Astrocyte (in vitro differentiated cells and primary cell): ENCODE measurements at regions not wholly inside any gene's neighbourhood (a gene's known extent, or its start where the extent isn't known, plus 50 kb on each side); places are given as distances from the start of the nearest gene placed in this dataset.

ENCODE experiments used
- EZH2 ChIP-seq: IDR thresholded peaks from 2 replicates; pipeline ENCODE4 v1.6.1; 2012; ENCODE audit warnings: mild to moderate bottlenecking, low read length, inconsistent platforms; ENCODE audit not compliant: insufficient read depth
- TF ChIP-seq, protein P1 (sequence below): IDR thresholded peaks from 2 replicates; pipeline ENCODE4 v1.5.1; 2011; ENCODE audit warnings: low read depth, mild to moderate bottlenecking, inconsistent platforms, low read length, moderate library complexity; ENCODE audit not compliant: insufficient read depth

DNA sequence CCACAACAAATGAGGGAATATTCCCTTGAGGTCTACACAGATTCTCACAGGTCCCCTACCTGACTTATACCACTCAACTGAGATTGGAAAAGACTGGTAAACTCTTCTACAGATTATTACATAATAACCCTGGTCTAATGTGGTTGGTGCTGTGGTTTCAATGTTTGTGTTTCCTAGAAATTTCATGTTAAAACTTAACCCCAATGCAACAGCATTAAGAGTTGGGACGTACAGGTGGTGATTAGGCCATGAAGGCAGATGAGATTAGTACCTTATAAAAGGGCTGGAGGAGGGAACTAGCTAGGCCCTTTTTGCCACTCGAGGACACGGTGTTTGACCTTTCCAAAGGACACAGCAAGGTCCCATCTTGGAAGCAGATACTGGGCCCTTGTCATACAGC lies 84.3 kb upstream of the TAPT1 start:
- no peak for TF ChIP-seq EZH2
- TF ChIP-seq, protein P1, sequence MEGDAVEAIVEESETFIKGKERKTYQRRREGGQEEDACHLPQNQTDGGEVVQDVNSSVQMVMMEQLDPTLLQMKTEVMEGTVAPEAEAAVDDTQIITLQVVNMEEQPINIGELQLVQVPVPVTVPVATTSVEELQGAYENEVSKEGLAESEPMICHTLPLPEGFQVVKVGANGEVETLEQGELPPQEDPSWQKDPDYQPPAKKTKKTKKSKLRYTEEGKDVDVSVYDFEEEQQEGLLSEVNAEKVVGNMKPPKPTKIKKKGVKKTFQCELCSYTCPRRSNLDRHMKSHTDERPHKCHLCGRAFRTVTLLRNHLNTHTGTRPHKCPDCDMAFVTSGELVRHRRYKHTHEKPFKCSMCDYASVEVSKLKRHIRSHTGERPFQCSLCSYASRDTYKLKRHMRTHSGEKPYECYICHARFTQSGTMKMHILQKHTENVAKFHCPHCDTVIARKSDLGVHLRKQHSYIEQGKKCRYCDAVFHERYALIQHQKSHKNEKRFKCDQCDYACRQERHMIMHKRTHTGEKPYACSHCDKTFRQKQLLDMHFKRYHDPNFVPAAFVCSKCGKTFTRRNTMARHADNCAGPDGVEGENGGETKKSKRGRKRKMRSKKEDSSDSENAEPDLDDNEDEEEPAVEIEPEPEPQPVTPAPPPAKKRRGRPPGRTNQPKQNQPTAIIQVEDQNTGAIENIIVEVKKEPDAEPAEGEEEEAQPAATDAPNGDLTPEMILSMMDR = no peak
